ENCODE measurements at regions not wholly inside any gene's neighbourhood (a gene's known extent, or its start where the extent isn't known, plus 50 kb on each side); places are given as distances from the start of the nearest gene placed in this dataset.
"Not testable (repeated sequence)": the region's sequence is repeated elsewhere in the genome, so short reads cannot be mapped to it uniquely, and the experiment has no call there.

DNA sequence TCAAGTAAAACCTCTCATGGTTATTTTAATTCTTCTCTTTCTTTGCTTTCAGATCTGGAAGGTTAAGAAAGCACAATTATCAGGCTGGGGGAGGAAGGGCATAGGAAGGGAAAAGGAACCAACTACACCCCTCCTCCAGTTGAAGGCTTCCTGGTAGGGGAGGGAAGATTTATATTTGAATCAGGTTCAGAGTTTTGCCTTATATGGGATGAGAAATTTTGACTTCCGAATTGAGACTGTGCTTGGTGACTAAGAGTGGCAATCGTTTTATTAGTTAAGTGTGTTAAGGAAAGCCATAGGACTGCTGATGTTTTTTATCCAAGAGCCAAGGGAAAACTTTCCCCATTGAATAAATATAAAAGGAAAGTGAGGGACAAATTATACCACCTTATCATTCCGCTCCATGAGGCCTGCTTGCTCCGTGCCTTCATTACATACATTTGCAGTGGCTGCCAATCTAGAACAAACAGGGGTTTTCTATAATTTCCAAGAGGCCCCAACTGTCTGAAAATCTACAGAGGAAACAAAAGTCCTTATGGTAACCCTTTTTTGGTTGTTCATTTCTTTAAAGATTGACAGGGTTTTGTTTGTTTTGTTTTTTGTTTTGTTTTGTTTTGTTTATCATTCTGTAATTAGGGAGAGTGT is 115.7 kb upstream of the EPB41L4A start:
- no peak for DNase-seq (ENCODE audit: low read depth)
- TF ChIP-seq, protein P1, sequence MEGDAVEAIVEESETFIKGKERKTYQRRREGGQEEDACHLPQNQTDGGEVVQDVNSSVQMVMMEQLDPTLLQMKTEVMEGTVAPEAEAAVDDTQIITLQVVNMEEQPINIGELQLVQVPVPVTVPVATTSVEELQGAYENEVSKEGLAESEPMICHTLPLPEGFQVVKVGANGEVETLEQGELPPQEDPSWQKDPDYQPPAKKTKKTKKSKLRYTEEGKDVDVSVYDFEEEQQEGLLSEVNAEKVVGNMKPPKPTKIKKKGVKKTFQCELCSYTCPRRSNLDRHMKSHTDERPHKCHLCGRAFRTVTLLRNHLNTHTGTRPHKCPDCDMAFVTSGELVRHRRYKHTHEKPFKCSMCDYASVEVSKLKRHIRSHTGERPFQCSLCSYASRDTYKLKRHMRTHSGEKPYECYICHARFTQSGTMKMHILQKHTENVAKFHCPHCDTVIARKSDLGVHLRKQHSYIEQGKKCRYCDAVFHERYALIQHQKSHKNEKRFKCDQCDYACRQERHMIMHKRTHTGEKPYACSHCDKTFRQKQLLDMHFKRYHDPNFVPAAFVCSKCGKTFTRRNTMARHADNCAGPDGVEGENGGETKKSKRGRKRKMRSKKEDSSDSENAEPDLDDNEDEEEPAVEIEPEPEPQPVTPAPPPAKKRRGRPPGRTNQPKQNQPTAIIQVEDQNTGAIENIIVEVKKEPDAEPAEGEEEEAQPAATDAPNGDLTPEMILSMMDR (IDR thresholded peaks at IDR 0.05; ENCODE audit: control insufficient read depth, extremely low read depth, insufficient read depth): no peak
- no peak overlapping the region for H3K4me3 ChIP-seq (ENCODE audit: low read depth, low read length)

DNA sequence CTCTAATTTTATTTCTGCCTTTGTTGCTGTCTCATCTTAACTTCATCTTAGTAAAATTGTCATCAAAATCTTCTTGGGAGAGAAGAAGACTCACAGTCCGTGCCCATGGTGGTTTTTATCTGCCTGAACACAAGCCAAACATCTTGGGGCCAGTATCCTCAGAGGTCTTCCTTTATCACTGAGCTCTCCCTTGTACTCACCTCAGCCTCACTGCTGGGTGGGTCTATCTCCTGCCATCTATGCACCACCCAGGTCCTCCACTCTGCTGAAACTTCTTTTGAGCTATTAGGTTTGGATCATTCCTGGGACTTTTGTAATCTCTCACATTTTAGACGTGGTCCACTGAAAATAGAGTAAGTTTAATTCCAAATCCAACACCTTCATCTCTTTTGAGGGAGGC is 116.3 kb upstream of the EPB41L4A start:
- H3K4me3 ChIP-seq (ENCODE audit: low read depth, low read length): no peak overlapping the region
- TF ChIP-seq, protein P1 (IDR thresholded peaks at IDR 0.05; ENCODE audit: control insufficient read depth, extremely low read depth, insufficient read depth): no peak
- DNase-seq (ENCODE audit: low read depth): no peak

DNA sequence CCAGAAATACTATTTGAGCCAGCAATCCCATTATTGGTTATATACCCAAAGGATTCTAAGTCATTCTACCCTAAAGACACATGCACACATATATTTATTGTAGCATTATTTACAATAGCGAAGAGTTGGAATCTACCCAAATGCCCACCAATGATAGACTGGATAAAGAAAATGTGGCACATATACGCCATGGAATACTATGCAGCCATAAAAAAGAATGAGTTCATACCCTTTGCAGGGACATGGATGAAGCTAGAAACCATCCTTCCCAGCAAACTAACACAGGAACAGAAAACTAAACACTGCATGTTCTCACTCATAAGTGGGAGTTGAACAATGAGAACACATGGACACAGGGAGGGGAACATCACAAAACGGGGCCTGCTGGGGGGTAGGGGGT is 125.5 kb upstream of the EPB41L4A start:
- H3K4me3 ChIP-seq (ENCODE audit: low read depth, low read length); DNase-seq (ENCODE audit: low read depth): not testable (repeated sequence)

GRCh38 chr5:112546946-112547592 is 128.0 kb upstream of the EPB41L4A start:
- TF ChIP-seq, protein P1 (IDR thresholded peaks at IDR 0.05; ENCODE audit: control insufficient read depth, extremely low read depth, insufficient read depth): no peak
- no peak for DNase-seq (ENCODE audit: low read depth)
- no peak overlapping the region for H3K4me3 ChIP-seq (ENCODE audit: low read depth, low read length)

DNA sequence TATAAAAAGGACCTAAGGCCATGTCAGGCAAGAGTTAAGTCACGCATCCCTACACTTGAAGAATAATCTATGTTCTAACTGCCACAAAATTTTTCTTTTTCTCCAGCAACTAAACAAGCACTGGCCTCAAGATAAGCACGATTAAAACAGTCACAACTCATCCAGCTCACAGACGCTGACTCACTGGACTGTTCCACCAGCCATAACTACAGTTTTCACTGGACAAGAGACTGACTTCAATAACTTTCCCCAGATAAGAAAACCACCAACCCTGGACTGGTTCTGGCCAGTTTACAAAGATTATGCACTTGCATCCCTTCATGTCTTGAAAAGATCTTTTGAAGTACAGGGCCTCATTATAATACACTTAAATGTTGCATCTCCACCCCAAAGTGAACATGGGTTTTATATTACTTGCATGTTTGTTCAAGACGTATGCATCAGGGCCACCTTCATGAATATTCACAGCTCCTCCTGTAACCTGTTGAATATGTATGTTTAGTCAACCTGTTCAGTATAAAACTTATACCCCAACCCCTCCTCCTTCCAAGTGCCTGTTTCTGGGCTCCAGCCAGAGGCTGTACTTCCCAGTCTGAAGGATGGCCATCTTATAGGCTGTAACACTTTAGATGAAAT is 129.3 kb upstream of the EPB41L4A start:
- no peak for DNase-seq (ENCODE audit: low read depth)
- TF ChIP-seq, protein P1 (IDR thresholded peaks at IDR 0.05; ENCODE audit: control insufficient read depth, extremely low read depth, insufficient read depth): no peak
- H3K4me3 ChIP-seq (ENCODE audit: low read depth, low read length): no peak overlapping the region

- TF ChIP-seq, protein P1 (IDR thresholded peaks at IDR 0.05; ENCODE audit: control insufficient read depth, extremely low read depth, insufficient read depth): no peak
- DNase-seq (ENCODE audit: low read depth): no peak
- no peak overlapping the region for H3K4me3 ChIP-seq (ENCODE audit: low read depth, low read length)
Measured at GRCh38 chr5:112549127-112549526, 130.1 kb upstream of the EPB41L4A start.

DNA sequence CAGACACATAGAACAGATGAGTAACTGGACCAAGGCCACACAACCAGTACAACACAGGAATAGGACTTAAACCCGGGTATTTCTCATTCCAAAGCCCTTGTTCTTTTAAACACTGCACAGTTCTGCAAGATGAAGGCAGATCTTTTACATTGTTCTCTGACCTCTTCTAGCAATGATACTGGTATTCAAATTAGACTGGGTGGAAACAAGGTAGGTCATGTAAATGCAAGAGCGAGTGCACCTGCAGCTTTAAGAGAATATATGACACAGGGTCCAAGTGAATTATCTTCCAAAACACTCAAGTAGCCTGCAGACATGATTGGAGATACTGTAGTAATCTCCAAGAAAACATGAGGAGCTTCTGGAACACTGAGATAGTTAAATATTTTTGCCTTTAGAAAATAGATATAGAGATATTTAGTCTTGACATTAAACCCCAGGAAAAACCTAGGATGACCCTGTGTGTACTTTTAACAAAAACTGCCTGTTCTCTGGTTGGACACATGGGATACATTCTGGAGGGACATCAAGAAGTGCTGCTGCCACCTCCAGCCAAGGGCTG is 130.6 kb upstream of the EPB41L4A start:
- no peak overlapping the region for H3K4me3 ChIP-seq (ENCODE audit: low read depth, low read length)
- DNase-seq (ENCODE audit: low read depth): no peak
- TF ChIP-seq, protein P1 (IDR thresholded peaks at IDR 0.05; ENCODE audit: control insufficient read depth, extremely low read depth, insufficient read depth): no peak

Data from LNCaP clone FGC (cell line).